ENCODE measurements at regions not wholly inside any gene's neighbourhood (a gene's known extent, or its start where the extent isn't known, plus 50 kb on each side); places are given as distances from the start of the nearest gene placed in this dataset.

DNA sequence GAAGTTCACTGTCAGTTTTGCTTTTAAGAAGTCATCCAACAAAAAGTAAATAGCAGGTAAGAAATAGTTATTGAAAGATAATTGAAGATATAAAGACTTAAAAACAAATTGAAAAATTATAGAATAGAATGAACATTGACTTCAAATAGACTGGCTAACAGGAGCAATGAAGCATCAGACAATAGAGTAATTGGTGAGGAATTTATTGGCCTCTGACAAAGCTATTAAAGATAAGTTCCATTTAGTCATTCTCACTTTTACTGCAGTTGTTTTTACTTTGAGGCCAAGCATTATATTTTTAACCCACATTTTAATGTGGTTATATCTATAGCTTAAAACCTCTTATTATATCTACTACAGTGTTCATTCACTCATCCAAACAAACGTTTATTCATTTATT lies 228.8 kb upstream of the ADGRL2 start:
- DNase-seq: no peak
- Histone ChIP-seq H3K4me3 (replicated peaks in 1 of 3; ENCODE audit: low read depth in 2 of 3, low read length in 3 of 3) (no peak overlapping the region), H3K36me3 (replicated peaks in 1 of 2; ENCODE audit: control insufficient read depth in 1 of 2, insufficient read depth in 2 of 2, low read length in 2 of 2) (no peaks in the 10 kb centered on the region), H3K4me1 (ENCODE audit: control insufficient read depth in 1 of 2, insufficient read depth in 2 of 2, low read length in 2 of 2) (no peaks in the 10 kb centered on the region), H2AFZ (ENCODE audit: insufficient read depth, low read depth, low read length, poor library complexity, severe bottlenecking) (no peak overlapping the region), H3K9ac (ENCODE audit: insufficient read depth, low read length, poor library complexity, severe bottlenecking) (no peak overlapping the region), H3K27me3 (ENCODE audit: control insufficient read depth in 2 of 2, insufficient read depth in 2 of 2, low read length in 2 of 2) (no peaks in the 10 kb centered on the region), H3K79me2 (ENCODE audit: insufficient read depth, low read length) (no peaks in the 10 kb centered on the region), H3K9me3 (replicated peaks in 1 of 2; ENCODE audit: control insufficient read depth in 1 of 2, insufficient read depth in 1 of 2, low read length in 2 of 2) (no peaks in the 10 kb centered on the region), H4K20me1 (ENCODE audit: insufficient read depth, low read length) (no peaks in the 10 kb centered on the region), H3K27ac (ENCODE audit: low read depth in 1 of 2, low read length in 2 of 2) (no peak overlapping the region), H3K4me2 (replicated peaks; ENCODE audit: extremely low read depth, low read length, poor library complexity, severe bottlenecking) (no peak overlapping the region)
- TF ChIP-seq, protein P1, sequence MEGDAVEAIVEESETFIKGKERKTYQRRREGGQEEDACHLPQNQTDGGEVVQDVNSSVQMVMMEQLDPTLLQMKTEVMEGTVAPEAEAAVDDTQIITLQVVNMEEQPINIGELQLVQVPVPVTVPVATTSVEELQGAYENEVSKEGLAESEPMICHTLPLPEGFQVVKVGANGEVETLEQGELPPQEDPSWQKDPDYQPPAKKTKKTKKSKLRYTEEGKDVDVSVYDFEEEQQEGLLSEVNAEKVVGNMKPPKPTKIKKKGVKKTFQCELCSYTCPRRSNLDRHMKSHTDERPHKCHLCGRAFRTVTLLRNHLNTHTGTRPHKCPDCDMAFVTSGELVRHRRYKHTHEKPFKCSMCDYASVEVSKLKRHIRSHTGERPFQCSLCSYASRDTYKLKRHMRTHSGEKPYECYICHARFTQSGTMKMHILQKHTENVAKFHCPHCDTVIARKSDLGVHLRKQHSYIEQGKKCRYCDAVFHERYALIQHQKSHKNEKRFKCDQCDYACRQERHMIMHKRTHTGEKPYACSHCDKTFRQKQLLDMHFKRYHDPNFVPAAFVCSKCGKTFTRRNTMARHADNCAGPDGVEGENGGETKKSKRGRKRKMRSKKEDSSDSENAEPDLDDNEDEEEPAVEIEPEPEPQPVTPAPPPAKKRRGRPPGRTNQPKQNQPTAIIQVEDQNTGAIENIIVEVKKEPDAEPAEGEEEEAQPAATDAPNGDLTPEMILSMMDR (IDR thresholded peaks at IDR 0.05): no peak
- Mint-ChIP-seq H3K4me3 (no peak overlapping the region), H3K36me3 (no peaks in the 10 kb centered on the region), H3K9me3 (peaks cover 0 to 2% (median 0%) of the 10 kb centered on the region in 7 donors), H3K27ac (no peak overlapping the region), H3K4me1 (no peaks in the 10 kb centered on the region), H3K27me3 (ENCODE audit: low read depth in 3 of 3) (peaks cover 1 to 3% (median 2%) of the 10 kb centered on the region in 3 donors)
- WGBS (ENCODE audit: insufficient coverage): no CpG with 5 or more reads among the region's 1 CpG
- intact Hi-C loops (cut with micrococcal nuclease): no loop called here

DNA sequence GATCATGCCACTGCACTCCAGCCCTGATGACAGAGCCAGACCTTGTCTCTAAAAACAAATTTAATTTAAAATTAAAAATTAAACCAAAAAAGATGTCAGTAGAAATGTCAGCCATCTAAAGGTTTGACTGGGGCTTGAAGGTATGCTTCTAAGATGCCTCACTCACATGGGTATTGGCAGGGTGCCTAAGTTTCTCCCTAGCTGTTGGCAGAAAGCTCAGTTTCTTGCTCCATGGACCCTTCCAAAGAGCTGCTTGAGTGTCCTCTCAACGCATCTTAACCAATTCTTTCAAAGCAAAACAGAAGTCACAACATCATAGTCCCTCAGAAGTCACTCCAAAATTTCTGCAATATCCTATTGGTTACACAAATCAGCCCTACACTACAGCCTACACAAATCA lies 231.0 kb upstream of the ADGRL2 start:
- Mint-ChIP-seq H3K4me1 (no peaks in the 10 kb centered on the region), H3K27ac (no peak overlapping the region), H3K36me3 (no peaks in the 10 kb centered on the region), H3K4me3 (no peak overlapping the region), H3K27me3 (ENCODE audit: low read depth in 3 of 3) (peaks cover 1 to 3% (median 2%) of the 10 kb centered on the region in 3 donors), H3K9me3 (peaks cover 0 to 2% (median 0%) of the 10 kb centered on the region in 7 donors)
- Histone ChIP-seq H3K4me3 (replicated peaks in 1 of 3; ENCODE audit: low read depth in 2 of 3, low read length in 3 of 3) (no peak overlapping the region), H3K27ac (ENCODE audit: low read depth in 1 of 2, low read length in 2 of 2) (no peak overlapping the region), H3K79me2 (ENCODE audit: insufficient read depth, low read length) (no peaks in the 10 kb centered on the region), H3K9ac (ENCODE audit: insufficient read depth, low read length, poor library complexity, severe bottlenecking) (no peak overlapping the region), H3K4me2 (replicated peaks; ENCODE audit: extremely low read depth, low read length, poor library complexity, severe bottlenecking) (no peak overlapping the region), H3K27me3 (ENCODE audit: control insufficient read depth in 2 of 2, insufficient read depth in 2 of 2, low read length in 2 of 2) (no peaks in the 10 kb centered on the region), H4K20me1 (ENCODE audit: insufficient read depth, low read length) (no peaks in the 10 kb centered on the region), H3K4me1 (ENCODE audit: control insufficient read depth in 1 of 2, insufficient read depth in 2 of 2, low read length in 2 of 2) (no peaks in the 10 kb centered on the region), H2AFZ (ENCODE audit: insufficient read depth, low read depth, low read length, poor library complexity, severe bottlenecking) (no peak overlapping the region), H3K9me3 (replicated peaks in 1 of 2; ENCODE audit: control insufficient read depth in 1 of 2, insufficient read depth in 1 of 2, low read length in 2 of 2) (no peaks in the 10 kb centered on the region), H3K36me3 (replicated peaks in 1 of 2; ENCODE audit: control insufficient read depth in 1 of 2, insufficient read depth in 2 of 2, low read length in 2 of 2) (no peaks in the 10 kb centered on the region)
- DNase-seq: no peak
- intact Hi-C loops (cut with micrococcal nuclease): no loop called here
- WGBS (ENCODE audit: insufficient coverage): 100% methylated on average over 1 of the region's 1 CpG
- TF ChIP-seq, protein P1 (IDR thresholded peaks at IDR 0.05): no peak
